ENCODE measurements at regions not wholly inside any gene's neighbourhood (a gene's known extent, or its start where the extent isn't known, plus 50 kb on each side); places are given as distances from the start of the nearest gene placed in this dataset.

- H3K4me3 ChIP-seq (ENCODE audit: low read depth, low read length): no peak overlapping the region
- no peak for DNase-seq (ENCODE audit: low read depth)
- TF ChIP-seq POLR2A (IDR thresholded peaks at IDR 0.05; ENCODE audit: extremely low read depth, insufficient read length) (no peak), MAX (IDR thresholded peaks at IDR 0.05; ENCODE audit: low read depth, low read length) (no peak), CTCF (IDR thresholded peaks at IDR 0.05; ENCODE audit: low read depth, low read length) (no peak), MYC (IDR thresholded peaks at IDR 0.05; ENCODE audit: low read depth, low read length) (no peak)
Measured at GRCh38 chr5:93153461-93153860, 427.6 kb downstream of the NR2F1-AS1 start.

DNA sequence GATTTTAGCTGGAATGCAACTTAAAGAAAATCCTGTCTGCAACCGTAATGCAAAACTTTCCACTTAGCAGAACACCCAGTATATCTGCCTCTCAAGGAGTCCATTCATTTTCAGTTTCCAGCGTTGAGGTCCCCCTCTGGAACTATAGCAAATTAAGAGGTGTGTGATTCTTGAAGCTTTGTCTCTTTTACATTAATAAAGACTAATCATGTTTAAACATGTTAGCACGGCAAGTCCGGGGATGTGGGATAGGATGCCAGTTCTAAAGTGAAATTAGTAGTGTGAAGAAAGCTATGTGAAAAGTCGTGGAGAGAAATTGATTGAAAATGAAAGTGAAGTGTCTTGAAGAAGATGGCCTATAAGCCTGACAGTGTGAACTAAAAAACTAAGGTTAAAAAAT is 429.1 kb downstream of the NR2F1-AS1 start:
- no peak for TF ChIP-seq MAX (IDR thresholded peaks at IDR 0.05; ENCODE audit: low read depth, low read length)
- TF ChIP-seq MYC (IDR thresholded peaks at IDR 0.05; ENCODE audit: low read depth, low read length): no peak
- TF ChIP-seq CTCF (IDR thresholded peaks at IDR 0.05; ENCODE audit: low read depth, low read length): no peak
- no peak for TF ChIP-seq POLR2A (IDR thresholded peaks at IDR 0.05; ENCODE audit: extremely low read depth, insufficient read length)
- DNase-seq (ENCODE audit: low read depth): no peak
- H3K4me3 ChIP-seq (ENCODE audit: low read depth, low read length): no peak overlapping the region

DNA sequence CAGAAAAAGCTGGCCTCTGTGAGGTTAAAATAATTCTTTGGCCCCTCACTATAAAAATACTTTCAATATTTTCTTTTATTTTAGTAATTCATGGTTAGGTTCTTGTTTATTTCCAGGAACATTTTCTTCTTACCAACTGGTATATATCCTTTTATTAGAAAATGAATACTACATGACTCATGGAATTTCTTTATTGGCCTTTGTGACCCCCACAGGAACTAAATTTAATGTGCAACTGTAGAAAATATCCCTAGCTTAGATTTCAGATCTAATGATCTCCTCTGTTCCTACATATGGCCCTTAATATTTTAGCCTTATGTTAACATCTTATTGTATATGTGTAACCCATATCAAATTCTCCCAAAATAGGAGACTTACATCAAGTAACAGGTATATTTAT is 429.9 kb downstream of the NR2F1-AS1 start:
- no peak for DNase-seq (ENCODE audit: low read depth)
- no peak overlapping the region for H3K4me3 ChIP-seq (ENCODE audit: low read depth, low read length)
- no peak for TF ChIP-seq MAX (IDR thresholded peaks at IDR 0.05; ENCODE audit: low read depth, low read length)
- TF ChIP-seq CTCF (IDR thresholded peaks at IDR 0.05; ENCODE audit: low read depth, low read length): no peak
- TF ChIP-seq MYC (IDR thresholded peaks at IDR 0.05; ENCODE audit: low read depth, low read length): no peak
- TF ChIP-seq POLR2A (IDR thresholded peaks at IDR 0.05; ENCODE audit: extremely low read depth, insufficient read length): no peak

- TF ChIP-seq CTCF (IDR thresholded peaks at IDR 0.05; ENCODE audit: low read depth, low read length): no peak
- TF ChIP-seq POLR2A (IDR thresholded peaks at IDR 0.05; ENCODE audit: extremely low read depth, insufficient read length): no peak
- TF ChIP-seq MAX (IDR thresholded peaks at IDR 0.05; ENCODE audit: low read depth, low read length): no peak
- no peak for TF ChIP-seq MYC (IDR thresholded peaks at IDR 0.05; ENCODE audit: low read depth, low read length)
- no peak overlapping the region for H3K4me3 ChIP-seq (ENCODE audit: low read depth, low read length)
- DNase-seq (ENCODE audit: low read depth): no peak
Measured at GRCh38 chr5:93150311-93151012, 430.6 kb downstream of the NR2F1-AS1 start.

- no peak for TF ChIP-seq MAX (IDR thresholded peaks at IDR 0.05; ENCODE audit: low read depth, low read length)
- no peak for TF ChIP-seq MYC (IDR thresholded peaks at IDR 0.05; ENCODE audit: low read depth, low read length)
- TF ChIP-seq POLR2A (IDR thresholded peaks at IDR 0.05; ENCODE audit: extremely low read depth, insufficient read length): no peak
- DNase-seq (ENCODE audit: low read depth): no peak
- no peak overlapping the region for H3K4me3 ChIP-seq (ENCODE audit: low read depth, low read length)
Measured at GRCh38 chr5:93145767-93146166, 435.3 kb downstream of the NR2F1-AS1 start.

- TF ChIP-seq CTCF (IDR thresholded peaks at IDR 0.05; ENCODE audit: low read depth, low read length): no peak
- no peak for TF ChIP-seq MAX (IDR thresholded peaks at IDR 0.05; ENCODE audit: low read depth, low read length)
Measured at GRCh38 chr5:93145019-93145418, 436.0 kb downstream of the NR2F1-AS1 start.

More at GRCh38 chr5:93145019-93145418, 436.0 kb downstream of the NR2F1-AS1 start:
- no peak overlapping the region for H3K4me3 ChIP-seq (ENCODE audit: low read depth, low read length)
- no peak for DNase-seq (ENCODE audit: low read depth)

All from NB4 (cell line).